ENCODE measurements at regions not wholly inside any gene's neighbourhood (a gene's known extent, or its start where the extent isn't known, plus 50 kb on each side); places are given as distances from the start of the nearest gene placed in this dataset.
A peak's percentile ranks its signal among the peaks of the same experiment; 100 is the strongest.

- H3K4me3 Mint-ChIP-seq: no peak overlapping the region
- H3K36me3 Mint-ChIP-seq (ENCODE audit: low read depth): no peaks in the 10 kb centered on the region
- no peak for TF ChIP-seq CTCF (IDR thresholded peaks at IDR 0.05; ENCODE audit: unreplicated experiment in 3 of 3)
- H3K27ac Mint-ChIP-seq: peak overlapping the region in 1 of 3 experiments; percentile 15
- H3K9me3 Mint-ChIP-seq: no peaks in the 10 kb centered on the region
- peaks cover 4% of the 10 kb centered on the region for H3K27me3 Mint-ChIP-seq (ENCODE audit: low read depth)
- peaks cover 12% of the 10 kb centered on the region for H3K4me1 Mint-ChIP-seq
These were observed 718.7 kb upstream of the TENM3 start for GRCh38 chr4:181524499-181524898.

GRCh38 chr4:181525634-181526033 lies 717.6 kb upstream of the TENM3 start:
- H3K27ac Mint-ChIP-seq: peak overlapping the region in 1 of 3 experiments; percentile 11
- H3K27me3 Mint-ChIP-seq (ENCODE audit: low read depth): peaks cover 7% of the 10 kb centered on the region
- TF ChIP-seq CTCF (IDR thresholded peaks at IDR 0.05; ENCODE audit: unreplicated experiment in 3 of 3): no peak
- H3K36me3 Mint-ChIP-seq (ENCODE audit: low read depth): no peaks in the 10 kb centered on the region
- H3K4me3 Mint-ChIP-seq: no peak overlapping the region
- H3K9me3 Mint-ChIP-seq: no peaks in the 10 kb centered on the region
- H3K4me1 Mint-ChIP-seq: peaks cover 12% of the 10 kb centered on the region

GRCh38 chr4:181528570-181529184 lies 714.5 kb upstream of the TENM3 start:
- no peak overlapping the region for H3K4me3 Mint-ChIP-seq
- peaks cover 21% of the 10 kb centered on the region for H3K27me3 Mint-ChIP-seq (ENCODE audit: low read depth)
- no peak overlapping the region for H3K27ac Mint-ChIP-seq
- H3K9me3 Mint-ChIP-seq: no peaks in the 10 kb centered on the region
- TF ChIP-seq CTCF (IDR thresholded peaks at IDR 0.05; ENCODE audit: unreplicated experiment in 3 of 3): peak; percentile 68 to 84 (median 75)
- peaks cover 12% of the 10 kb centered on the region for H3K4me1 Mint-ChIP-seq
- H3K36me3 Mint-ChIP-seq (ENCODE audit: low read depth): no peaks in the 10 kb centered on the region

GRCh38 chr4:181529537-181529936 lies 713.7 kb upstream of the TENM3 start:
- H3K4me3 Mint-ChIP-seq: no peak overlapping the region
- no peaks in the 10 kb centered on the region for H3K36me3 Mint-ChIP-seq (ENCODE audit: low read depth)
- H3K27me3 Mint-ChIP-seq (ENCODE audit: low read depth): peaks cover 22% of the 10 kb centered on the region
- H3K27ac Mint-ChIP-seq: no peak overlapping the region
- H3K4me1 Mint-ChIP-seq: peaks cover 9% of the 10 kb centered on the region
- TF ChIP-seq CTCF (IDR thresholded peaks at IDR 0.05; ENCODE audit: unreplicated experiment in 3 of 3): no peak
- H3K9me3 Mint-ChIP-seq: no peaks in the 10 kb centered on the region

- H3K4me1 Mint-ChIP-seq: peaks cover 5% of the 10 kb centered on the region
- TF ChIP-seq CTCF (IDR thresholded peaks at IDR 0.05; ENCODE audit: unreplicated experiment in 3 of 3): no peak
These were observed 706.9 kb upstream of the TENM3 start for GRCh38 chr4:181536196-181536746.

More at GRCh38 chr4:181536196-181536746, 706.9 kb upstream of the TENM3 start:
- Mint-ChIP-seq H3K9me3 (no peaks in the 10 kb centered on the region), H3K27ac (no peak overlapping the region), H3K4me3 (no peak overlapping the region), H3K36me3 (ENCODE audit: low read depth) (no peaks in the 10 kb centered on the region), H3K27me3 (ENCODE audit: low read depth) (peaks cover 18% of the 10 kb centered on the region)
